OCI-LY1 (cell line): ENCODE measurements at regions not wholly inside any gene's neighbourhood (a gene's known extent, or its start where the extent isn't known, plus 50 kb on each side); places are given as distances from the start of the nearest gene placed in this dataset.

ENCODE experiments used
- H2AFZ ChIP-seq: fragments of 200-600 bp; sonication (generic), shearing (Covaris generic); 2 replicates; pipeline ENCODE4 v1.6.0; 2014; ENCODE audit warnings: antibody characterized with exemption, mild to moderate bottlenecking, low read length
- H3F3A ChIP-seq: fragments of 200-600 bp; sonication (generic), shearing (Covaris generic); 2 replicates; pipeline ENCODE4 v1.6.0; 2014; ENCODE audit warnings: mild to moderate bottlenecking, antibody characterized with exemption, low read length, moderate library complexity; ENCODE audit not compliant: insufficient read depth
- H3K27ac ChIP-seq: fragments of 200-600 bp; sonication (generic); 2 replicates; pipeline ENCODE4 v1.5.1; 2014; ENCODE audit warnings: low read length, mixed run types, mild to moderate bottlenecking, low read depth; ENCODE audit not compliant: poor library complexity, severe bottlenecking
- H3K27me3 ChIP-seq: fragments of 200-600 bp; sonication (generic); 2 replicates; pipeline ENCODE4 v1.6.0; 2014; ENCODE audit warnings: antibody characterized with exemption, mild to moderate bottlenecking, low read length, moderate library complexity; ENCODE audit not compliant: insufficient read depth
- H3K36me3 ChIP-seq: fragments of 200-600 bp; sonication (generic); 2 replicates; pipeline ENCODE4 v1.6.1; 2014; ENCODE audit warnings: mild to moderate bottlenecking, antibody characterized with exemption, low read length, moderate library complexity, mixed read lengths; ENCODE audit not compliant: insufficient read depth
- H3K4me1 ChIP-seq: fragments of 200-600 bp; sonication (generic); 2 replicates; pipeline ENCODE4 v1.5.1; 2014; ENCODE audit warnings: mild to moderate bottlenecking, low read length, moderate library complexity; ENCODE audit not compliant: insufficient read depth, severe bottlenecking
- H3K4me2 ChIP-seq: fragments of 200-600 bp; sonication (generic), shearing (Covaris generic); 2 replicates; pipeline ENCODE4 v1.6.1; 2014; ENCODE audit warnings: low read length
- H3K4me3 ChIP-seq: fragments of 200-600 bp; sonication (generic); 2 replicates; pipeline ENCODE4 v1.5.1; 2014; ENCODE audit warnings: low read length, low read depth, mild to moderate bottlenecking, mixed read lengths; ENCODE audit not compliant: poor library complexity, severe bottlenecking
- H3K79me2 ChIP-seq: fragments of 200-600 bp; shearing (Covaris generic); 2 replicates; pipeline ENCODE4 v1.6.1; 2016; ENCODE audit warnings: mixed run types, low read length, mixed read lengths; ENCODE audit not compliant: insufficient read depth
- H3K9ac ChIP-seq: fragments of 200-600 bp; sonication (generic), shearing (Covaris generic); 2 replicates; pipeline ENCODE4 v1.6.1; 2014; ENCODE audit warnings: mild to moderate bottlenecking, low read length, mixed read lengths
- H3K9me2 ChIP-seq: fragments of 200-600 bp; sonication (generic), shearing (Covaris generic); 2 replicates; pipeline ENCODE4 v1.6.1; 2014; ENCODE audit warnings: low read depth, mild to moderate bottlenecking, low read length, mixed read lengths
- H3K9me3 ChIP-seq: fragments of 200-600 bp; shearing (Covaris generic); 2 replicates; pipeline ENCODE4 v1.6.1; 2014; ENCODE audit warnings: low read length, mixed read lengths
- H4K20me1 ChIP-seq: fragments of 200-600 bp; sonication (generic), shearing (Covaris generic); 2 replicates; pipeline ENCODE4 v1.6.0; 2016; ENCODE audit warnings: mild to moderate bottlenecking, low read length; ENCODE audit not compliant: insufficient read depth
- EZH2 ChIP-seq: fragments of 200-600 bp; sonication (generic), shearing (Covaris generic); IDR thresholded peaks from 2 replicates; pipeline ENCODE4 v1.8.0; 2017; ENCODE audit warnings: borderline replicate concordance, mixed run types, mild to moderate bottlenecking, antibody characterized with exemption, low read length, moderate library complexity, mixed read lengths
- TF ChIP-seq, protein P1 (sequence below): fragments of 200-600 bp; sonication (generic), shearing (Covaris generic); IDR thresholded peaks from 2 replicates; pipeline ENCODE4 v1.5.1; 2017; ENCODE audit warnings: mild to moderate bottlenecking, antibody characterized with exemption, low read length, moderate library complexity, mixed read lengths

DNA sequence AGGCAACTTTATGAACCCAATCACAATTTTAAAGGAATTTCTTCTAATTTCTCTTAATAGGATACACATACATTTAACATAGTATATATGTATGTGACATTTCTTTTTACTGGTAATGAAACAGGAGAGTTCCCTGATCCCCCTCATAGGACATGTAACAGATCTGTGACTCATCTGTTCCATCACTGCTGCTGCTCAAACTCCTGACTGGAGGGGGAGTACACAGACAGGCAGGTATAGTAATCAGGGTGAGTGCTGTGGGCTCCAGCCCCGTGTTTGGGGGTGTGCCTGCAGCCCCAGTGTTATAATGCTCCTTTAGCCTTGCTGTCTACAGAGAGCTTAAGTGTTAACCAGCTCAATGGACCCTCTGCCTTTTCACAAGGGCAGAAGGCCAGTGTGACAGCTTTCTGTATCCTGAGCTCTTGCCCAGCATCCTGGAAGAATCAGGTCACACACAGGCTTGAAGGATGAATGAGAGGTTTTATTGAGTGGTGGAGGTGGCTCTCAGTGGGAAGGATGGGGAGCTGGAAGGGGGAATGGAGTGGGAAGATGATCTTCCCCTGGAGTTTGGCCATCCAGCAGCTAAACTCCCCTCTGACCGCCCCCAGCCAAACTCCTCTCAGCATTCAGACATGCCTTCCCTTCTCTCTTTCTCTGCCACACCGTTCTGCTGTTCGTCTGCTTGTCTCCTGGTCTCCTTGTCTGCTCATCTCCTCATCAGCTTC, 161.3 kb downstream of the ZNF608 start:
- H3K79me2 ChIP-seq, result no peaks in the 10 kb centered on the region
- H3K9me3 ChIP-seq, result no peaks in the 10 kb centered on the region
- no peak overlapping the region for H3K4me3 ChIP-seq
- H4K20me1 ChIP-seq, result no peaks in the 10 kb centered on the region
- no peak overlapping the region for H3K4me2 ChIP-seq
- no peaks in the 10 kb centered on the region for H3K9me2 ChIP-seq
- H3K27me3 ChIP-seq, result no peaks in the 10 kb centered on the region
- no peaks in the 10 kb centered on the region for H3F3A ChIP-seq
- H3K4me1 ChIP-seq, result peaks cover 30% of the 10 kb centered on the region
- no peak for TF ChIP-seq EZH2
- TF ChIP-seq, protein P1, sequence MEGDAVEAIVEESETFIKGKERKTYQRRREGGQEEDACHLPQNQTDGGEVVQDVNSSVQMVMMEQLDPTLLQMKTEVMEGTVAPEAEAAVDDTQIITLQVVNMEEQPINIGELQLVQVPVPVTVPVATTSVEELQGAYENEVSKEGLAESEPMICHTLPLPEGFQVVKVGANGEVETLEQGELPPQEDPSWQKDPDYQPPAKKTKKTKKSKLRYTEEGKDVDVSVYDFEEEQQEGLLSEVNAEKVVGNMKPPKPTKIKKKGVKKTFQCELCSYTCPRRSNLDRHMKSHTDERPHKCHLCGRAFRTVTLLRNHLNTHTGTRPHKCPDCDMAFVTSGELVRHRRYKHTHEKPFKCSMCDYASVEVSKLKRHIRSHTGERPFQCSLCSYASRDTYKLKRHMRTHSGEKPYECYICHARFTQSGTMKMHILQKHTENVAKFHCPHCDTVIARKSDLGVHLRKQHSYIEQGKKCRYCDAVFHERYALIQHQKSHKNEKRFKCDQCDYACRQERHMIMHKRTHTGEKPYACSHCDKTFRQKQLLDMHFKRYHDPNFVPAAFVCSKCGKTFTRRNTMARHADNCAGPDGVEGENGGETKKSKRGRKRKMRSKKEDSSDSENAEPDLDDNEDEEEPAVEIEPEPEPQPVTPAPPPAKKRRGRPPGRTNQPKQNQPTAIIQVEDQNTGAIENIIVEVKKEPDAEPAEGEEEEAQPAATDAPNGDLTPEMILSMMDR, result no peak
- H3K9ac ChIP-seq, result no peak overlapping the region
- no peaks in the 10 kb centered on the region for H3K36me3 ChIP-seq
- H2AFZ ChIP-seq, result no peak overlapping the region
- no peak overlapping the region for H3K27ac ChIP-seq

DNA sequence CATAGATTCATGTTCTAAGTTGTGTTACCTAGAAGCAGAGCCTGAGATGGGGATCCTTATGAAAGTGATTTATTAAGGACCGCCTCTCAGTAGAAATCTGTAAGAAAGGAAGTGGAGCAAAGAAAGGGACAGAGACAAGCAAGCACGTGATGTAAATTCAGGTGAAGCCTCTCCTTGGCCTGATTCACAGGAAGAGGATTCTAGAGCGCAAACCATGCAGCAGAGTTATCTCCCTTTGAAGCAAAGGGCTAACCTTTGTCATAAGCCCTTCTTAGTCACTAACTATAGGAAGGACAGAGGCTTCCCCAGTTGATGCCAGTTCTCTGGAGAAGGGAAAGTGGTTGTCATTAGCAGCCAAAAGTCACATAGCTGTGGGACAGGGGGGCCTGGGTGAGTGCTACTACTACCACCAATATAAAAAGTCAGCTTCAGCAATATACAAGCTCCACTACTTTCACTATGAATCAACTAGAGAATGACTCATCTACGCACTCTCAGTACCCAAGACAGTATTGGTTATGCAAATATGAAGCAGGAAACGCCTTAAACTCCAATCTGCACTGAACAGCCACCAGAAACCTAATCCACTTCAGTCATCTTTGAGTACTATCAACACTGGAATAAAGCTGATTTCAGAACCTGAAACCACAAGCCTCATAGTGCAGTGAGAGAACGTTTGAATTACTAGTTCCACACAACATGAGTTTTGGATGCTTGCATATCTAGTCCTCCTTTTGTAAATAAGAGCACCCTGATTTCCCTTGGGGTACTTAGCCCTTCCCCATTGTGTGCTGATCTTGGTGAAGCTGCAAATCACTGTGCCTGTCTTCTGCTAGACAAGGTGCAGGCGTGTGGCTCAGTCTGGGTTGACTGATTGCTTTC, 162.7 kb downstream of the ZNF608 start:
- TF ChIP-seq, protein P1, result no peak
- no peak for TF ChIP-seq EZH2
- Histone ChIP-seq H3K4me1 (peaks cover 30% of the 10 kb centered on the region), H4K20me1 (no peaks in the 10 kb centered on the region), H3K27ac (peak overlapping the region; percentile 53), H3K36me3 (no peaks in the 10 kb centered on the region), H3K4me3 (no peak overlapping the region), H3F3A (no peaks in the 10 kb centered on the region), H3K9ac (no peak overlapping the region), H3K4me2 (peak overlapping the region; percentile 31; the same call in 1 of the 2 replicates), H3K79me2 (no peaks in the 10 kb centered on the region), H3K9me2 (no peaks in the 10 kb centered on the region), H2AFZ (peak overlapping the region; percentile 60), H3K27me3 (no peaks in the 10 kb centered on the region), H3K9me3 (no peaks in the 10 kb centered on the region)

DNA sequence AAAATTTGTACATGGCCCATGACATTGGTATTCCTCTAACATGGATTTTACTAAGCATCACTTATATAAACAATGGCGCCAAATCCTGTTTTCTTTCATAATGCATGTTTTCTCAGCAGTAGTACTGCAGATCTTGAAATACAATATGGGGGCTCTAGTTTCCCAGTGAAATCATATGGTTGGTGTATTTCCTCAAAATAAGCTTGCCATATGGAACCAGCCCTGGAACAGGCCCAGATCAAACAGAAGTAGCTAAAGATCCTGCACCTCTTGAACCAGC, 163.9 kb downstream of the ZNF608 start:
- Histone ChIP-seq H3K4me2 (no peak overlapping the region), H2AFZ (no peak overlapping the region), H3F3A (no peaks in the 10 kb centered on the region), H3K4me1 (peaks cover 31% of the 10 kb centered on the region), H3K9me2 (no peaks in the 10 kb centered on the region), H3K4me3 (no peak overlapping the region), H3K79me2 (no peaks in the 10 kb centered on the region), H3K27ac (no peak overlapping the region), H3K9me3 (no peaks in the 10 kb centered on the region), H3K36me3 (no peaks in the 10 kb centered on the region), H3K27me3 (no peaks in the 10 kb centered on the region), H4K20me1 (no peaks in the 10 kb centered on the region), H3K9ac (no peak overlapping the region)
- TF ChIP-seq, protein P1, result no peak
- TF ChIP-seq EZH2, result no peak
